GM06990 (cell line): ENCODE measurements at regions not wholly inside any gene's neighbourhood (a gene's known extent, or its start where the extent isn't known, plus 50 kb on each side); places are given as distances from the start of the nearest gene placed in this dataset.

Experiments used
- DNase-seq: peaks from one replicate; pipeline ENCODE4 v3.0.0-alpha.2; 2011; ENCODE audit not compliant: insufficient read length; ENCODE audit errors: extremely low read depth
- H3K27me3 ChIP-seq: replicated peaks from 2 replicates; pipeline ENCODE4 v1.6.0; 2011; ENCODE audit warnings: low read length; ENCODE audit not compliant: control insufficient read depth, insufficient read depth
- H3K36me3 ChIP-seq: 2 replicates; pipeline ENCODE4 v1.5.1; 2011; ENCODE audit warnings: low read length; ENCODE audit not compliant: control insufficient read depth, insufficient read depth
- H3K4me3 ChIP-seq: replicated peaks from 2 replicates; pipeline ENCODE4 v1.5.1; 2011; ENCODE audit warnings: low read depth, mild to moderate bottlenecking, control low read depth, low read length
- TF ChIP-seq, protein P1 (sequence below): IDR thresholded peaks from 2 replicates; pipeline ENCODE4 v1.5.1; 2011; ENCODE audit warnings: low read length, control low read depth, mild to moderate bottlenecking, inconsistent platforms; ENCODE audit not compliant: insufficient read depth, poor library complexity, severe bottlenecking

DNA sequence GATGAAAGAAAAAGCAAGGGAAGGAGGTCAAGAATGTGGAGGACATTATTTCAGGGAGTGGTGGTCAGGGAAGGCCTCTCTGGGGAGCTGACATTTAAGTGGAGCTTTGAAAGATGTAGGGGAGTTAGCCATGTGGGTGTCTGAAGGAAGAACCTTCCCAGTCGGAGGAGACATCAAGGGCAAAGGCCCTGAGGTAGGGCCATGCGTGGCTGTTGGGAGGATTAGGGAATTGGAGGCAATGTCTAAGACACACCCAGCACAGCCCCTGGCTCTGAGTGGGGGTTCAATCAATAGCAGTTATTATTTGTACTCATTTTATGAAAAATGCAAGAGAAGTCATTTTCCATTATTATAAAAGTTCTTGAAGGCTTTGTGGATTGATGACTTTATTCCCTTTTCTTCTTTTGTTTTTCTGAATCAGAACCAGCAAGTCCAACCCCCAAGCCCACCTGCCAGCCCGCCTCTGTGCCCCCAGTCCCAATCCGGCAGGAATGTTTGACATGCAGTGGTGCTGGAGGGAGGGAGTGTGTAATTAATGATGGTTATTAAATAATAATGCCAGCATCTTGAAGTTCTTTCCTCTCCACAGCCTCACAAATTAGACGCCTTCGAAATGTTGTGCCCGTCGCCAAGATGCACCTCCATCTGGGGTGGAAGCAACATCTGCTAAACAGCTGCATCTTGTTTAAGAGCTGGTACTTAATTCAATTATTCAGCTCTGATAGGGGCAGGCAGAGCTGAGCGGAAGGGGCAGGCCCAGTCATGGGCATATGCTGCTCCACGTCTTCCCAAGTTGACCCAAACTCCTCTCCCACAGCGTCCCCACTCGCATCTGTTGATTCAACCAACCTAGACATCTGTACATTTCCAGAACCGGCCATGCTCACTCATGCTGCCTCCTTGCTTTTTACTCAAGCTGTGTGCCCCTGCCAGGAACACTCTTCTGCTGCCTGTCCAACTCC, 81.3 kb upstream of the SIRPA start:
- H3K4me3 ChIP-seq, result no peak overlapping the region
- TF ChIP-seq, protein P1, sequence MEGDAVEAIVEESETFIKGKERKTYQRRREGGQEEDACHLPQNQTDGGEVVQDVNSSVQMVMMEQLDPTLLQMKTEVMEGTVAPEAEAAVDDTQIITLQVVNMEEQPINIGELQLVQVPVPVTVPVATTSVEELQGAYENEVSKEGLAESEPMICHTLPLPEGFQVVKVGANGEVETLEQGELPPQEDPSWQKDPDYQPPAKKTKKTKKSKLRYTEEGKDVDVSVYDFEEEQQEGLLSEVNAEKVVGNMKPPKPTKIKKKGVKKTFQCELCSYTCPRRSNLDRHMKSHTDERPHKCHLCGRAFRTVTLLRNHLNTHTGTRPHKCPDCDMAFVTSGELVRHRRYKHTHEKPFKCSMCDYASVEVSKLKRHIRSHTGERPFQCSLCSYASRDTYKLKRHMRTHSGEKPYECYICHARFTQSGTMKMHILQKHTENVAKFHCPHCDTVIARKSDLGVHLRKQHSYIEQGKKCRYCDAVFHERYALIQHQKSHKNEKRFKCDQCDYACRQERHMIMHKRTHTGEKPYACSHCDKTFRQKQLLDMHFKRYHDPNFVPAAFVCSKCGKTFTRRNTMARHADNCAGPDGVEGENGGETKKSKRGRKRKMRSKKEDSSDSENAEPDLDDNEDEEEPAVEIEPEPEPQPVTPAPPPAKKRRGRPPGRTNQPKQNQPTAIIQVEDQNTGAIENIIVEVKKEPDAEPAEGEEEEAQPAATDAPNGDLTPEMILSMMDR, result no peak
- no peaks in the 10 kb centered on the region for H3K36me3 ChIP-seq
- DNase-seq, result no peak
- peaks cover 4% of the 10 kb centered on the region for H3K27me3 ChIP-seq

DNA sequence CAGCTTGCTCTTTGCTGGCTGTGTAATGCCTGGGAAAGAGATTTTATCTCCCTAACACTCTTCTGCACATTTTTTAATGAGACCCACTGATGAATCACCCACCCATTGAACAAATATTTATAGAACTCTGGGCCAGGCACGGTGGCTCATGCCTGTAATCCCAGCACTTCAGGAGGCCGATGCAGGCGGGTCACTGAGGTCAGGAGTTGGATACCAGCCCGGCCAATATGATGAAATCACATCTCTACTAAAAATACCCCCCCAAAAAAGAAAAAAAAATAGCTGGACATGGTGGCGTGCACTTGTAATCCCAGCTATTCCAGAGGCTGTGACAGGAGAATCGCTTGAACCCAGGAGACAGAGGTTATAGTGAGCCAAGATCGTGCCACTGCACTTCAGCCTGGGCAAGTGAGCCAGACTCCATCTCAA, 82.1 kb upstream of the SIRPA start:
- TF ChIP-seq, protein P1, result no peak
- Histone ChIP-seq H3K36me3 (no peaks in the 10 kb centered on the region), H3K4me3 (no peak overlapping the region), H3K27me3 (peaks cover 4% of the 10 kb centered on the region)
- no peak for DNase-seq

DNA sequence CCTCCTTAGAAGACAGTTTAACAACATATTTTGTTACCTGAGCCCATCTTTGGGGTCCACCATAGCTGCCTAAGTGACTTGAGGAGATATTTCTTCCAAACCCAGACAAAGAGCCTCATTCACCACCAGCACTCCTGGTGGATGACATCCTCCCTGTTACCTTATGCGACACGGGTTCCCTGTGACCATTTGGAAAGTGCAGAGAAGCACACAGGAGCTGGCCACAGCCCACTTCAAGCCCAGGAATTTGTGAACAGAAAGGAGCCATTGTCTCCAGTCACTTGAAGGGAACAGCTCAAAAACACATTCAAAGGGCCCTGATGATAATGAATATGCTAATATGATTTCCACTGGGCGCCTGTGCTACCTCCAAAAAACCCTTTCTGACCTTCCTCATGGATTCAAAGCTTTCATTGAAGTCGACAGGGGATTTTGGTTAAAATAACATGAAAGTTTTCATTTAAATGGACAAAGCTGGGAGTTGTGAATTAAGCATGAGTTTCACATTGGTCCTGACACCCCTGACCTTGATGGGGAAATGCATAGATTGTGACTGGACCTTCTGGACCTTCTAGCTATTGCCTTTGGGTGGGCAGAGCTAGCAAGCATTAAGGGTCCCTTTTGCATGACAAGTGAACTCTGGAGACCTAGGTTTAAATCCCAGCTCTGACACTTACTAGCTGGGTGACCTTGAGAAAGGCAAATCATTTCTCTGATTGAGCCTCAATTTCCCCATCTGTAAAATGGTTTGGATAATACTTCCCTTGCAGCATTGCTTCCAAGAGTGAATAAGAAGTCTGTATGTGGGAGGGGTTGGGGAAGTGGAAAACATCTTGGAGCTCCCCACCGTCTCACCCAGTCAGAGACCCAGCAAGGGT, 83.3 kb upstream of the SIRPA start:
- no peak for DNase-seq
- Histone ChIP-seq H3K27me3 (peaks cover 2% of the 10 kb centered on the region), H3K36me3 (no peaks in the 10 kb centered on the region), H3K4me3 (no peak overlapping the region)
- TF ChIP-seq, protein P1, result no peak

DNA sequence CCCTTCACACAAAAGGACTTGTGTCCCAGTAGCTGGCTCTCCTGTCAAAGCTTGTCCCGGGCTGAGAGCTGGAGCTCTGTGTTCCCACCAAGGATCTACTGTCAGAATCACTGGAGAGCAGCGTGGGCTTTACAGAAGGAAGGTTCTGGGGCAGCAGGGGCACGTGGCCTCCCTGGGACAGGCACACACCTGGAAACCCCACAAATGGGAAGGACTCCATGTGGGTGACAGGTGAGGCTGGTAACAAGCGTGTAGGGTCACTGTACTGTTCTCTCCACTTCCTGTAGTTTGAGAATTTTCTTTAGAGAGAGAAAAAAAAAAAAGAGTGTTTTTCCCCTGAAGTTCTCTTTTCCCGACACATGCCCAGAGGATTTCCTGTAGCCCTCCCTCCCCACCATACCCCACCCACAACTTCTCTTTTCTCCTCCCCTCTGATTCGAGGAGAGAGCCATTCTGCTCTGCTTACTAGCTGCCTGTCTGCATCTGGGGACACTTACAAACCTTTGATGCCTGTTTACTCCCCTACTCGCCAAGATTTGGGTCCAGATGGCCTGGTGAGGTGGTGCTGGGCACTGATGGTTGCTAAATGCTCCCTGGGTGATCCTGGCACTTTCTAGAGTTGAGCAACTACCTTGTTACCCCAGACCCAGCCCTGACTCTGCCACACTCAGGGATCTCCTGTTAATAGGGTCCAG, 84.1 kb upstream of the SIRPA start:
- H3K27me3 ChIP-seq, result no peaks in the 10 kb centered on the region; the same call in 1 of the 2 replicates
- H3K4me3 ChIP-seq, result no peak overlapping the region
- no peak for DNase-seq
- H3K36me3 ChIP-seq, result no peaks in the 10 kb centered on the region
- TF ChIP-seq, protein P1, result no peak

DNA sequence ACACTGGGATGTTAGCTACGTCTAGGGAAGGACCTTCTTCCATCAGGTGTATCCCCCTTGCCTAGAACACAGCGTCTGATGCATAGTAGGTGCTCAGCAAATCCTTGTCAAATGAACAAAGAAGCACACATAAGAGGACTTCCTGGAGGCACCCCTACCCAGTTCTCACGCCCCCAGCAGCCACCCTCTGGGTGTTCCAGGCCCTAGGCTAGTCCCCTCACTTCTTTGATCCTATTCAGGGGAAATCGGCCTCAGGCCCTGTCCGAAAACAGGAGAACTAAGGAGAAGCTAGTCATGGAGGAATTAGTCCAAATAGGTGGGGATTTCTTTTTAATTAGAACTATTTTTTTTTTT, 84.7 kb upstream of the SIRPA start:
- DNase-seq, result no peak
- H3K27me3 ChIP-seq, result no peaks in the 10 kb centered on the region; the same call in 1 of the 2 replicates
- H3K4me3 ChIP-seq, result no peak overlapping the region
- TF ChIP-seq, protein P1, result no peak
- H3K36me3 ChIP-seq, result no peaks in the 10 kb centered on the region
